Cardiac muscle cell (in vitro differentiated cells and primary cell): ENCODE measurements at regions not wholly inside any gene's neighbourhood (a gene's known extent, or its start where the extent isn't known, plus 50 kb on each side); places are given as distances from the start of the nearest gene placed in this dataset.
A peak's percentile ranks its signal among the peaks of the same experiment; 100 is the strongest.

Experiments
- DNase-seq, 2 donors: peaks; one replicate each; pipeline versions ENCODE4 v3.0.0 to v3.0.0-alpha.2; 2010 to 2017; ENCODE audit warnings: low read depth in 1 of 2, low spot score in 1 of 2
- H3K27ac ChIP-seq: fragments of 200-600 bp; sonication (generic); 2 replicates; pipeline ENCODE4 v1.5.1; 2016
- H3K27me3 ChIP-seq: fragments of 200-600 bp; sonication (generic); 2 replicates; pipeline ENCODE4 v1.6.0; 2016; ENCODE audit warnings: control low read depth
- H3K36me3 ChIP-seq: fragments of 200-600 bp; sonication (generic); 2 replicates; pipeline ENCODE4 v1.5.1; 2016; ENCODE audit warnings: control low read depth
- H3K4me1 ChIP-seq: fragments of 200-600 bp; sonication (generic); 2 replicates; pipeline ENCODE4 v1.8.1; 2017; ENCODE audit warnings: low read depth, mild to moderate bottlenecking, mixed run types
- H3K4me3 ChIP-seq: fragments of 200-600 bp; sonication (generic); 2 replicates; pipeline ENCODE4 v1.5.1; 2016; ENCODE audit warnings: mild to moderate bottlenecking
- H3K9me3 ChIP-seq: fragments of 200-600 bp; sonication (generic); 2 replicates; pipeline ENCODE4 v1.5.1; 2017; ENCODE audit warnings: low read depth, mild to moderate bottlenecking, control low read depth
- CTCF ChIP-seq: IDR thresholded peaks from 2 replicates; pipeline ENCODE4 v1.5.1; 2012; ENCODE audit warnings: low read depth, mild to moderate bottlenecking, low read length

GRCh38 chr1:56147459-56147858 is 431.9 kb downstream of the PLPP3 start:
- Histone ChIP-seq H3K4me1 (peaks cover under 1% of the 10 kb centered on the region), H3K27me3 (no peaks in the 10 kb centered on the region), H3K4me3 (no peak overlapping the region), H3K27ac (no peak overlapping the region), H3K36me3 (no peaks in the 10 kb centered on the region), H3K9me3 (no peaks in the 10 kb centered on the region)
- DNase-seq = no peak
- TF ChIP-seq CTCF = no peak

- H3K4me3 ChIP-seq = no peak overlapping the region
- DNase-seq = no peak
- H3K36me3 ChIP-seq = no peaks in the 10 kb centered on the region
- no peaks in the 10 kb centered on the region for H3K27me3 ChIP-seq
- TF ChIP-seq CTCF = no peak
- H3K9me3 ChIP-seq = no peaks in the 10 kb centered on the region
- no peaks in the 10 kb centered on the region for H3K4me1 ChIP-seq
- no peak overlapping the region for H3K27ac ChIP-seq
These were observed 432.3 kb downstream of the PLPP3 start for GRCh38 chr1:56147034-56147433.

- Histone ChIP-seq H3K27me3 (no peaks in the 10 kb centered on the region), H3K27ac (no peak overlapping the region), H3K4me1 (no peaks in the 10 kb centered on the region), H3K9me3 (no peaks in the 10 kb centered on the region), H3K36me3 (no peaks in the 10 kb centered on the region), H3K4me3 (no peak overlapping the region)
- DNase-seq = peak in 1 of 2 donors; percentile 57
- no peak for TF ChIP-seq CTCF
These were observed 432.9 kb downstream of the PLPP3 start for GRCh38 chr1:56146449-56146848.

GRCh38 chr1:56145581-56145980 is 433.8 kb downstream of the PLPP3 start:
- Histone ChIP-seq H3K4me3 (no peak overlapping the region), H3K27me3 (no peaks in the 10 kb centered on the region), H3K36me3 (no peaks in the 10 kb centered on the region), H3K4me1 (no peaks in the 10 kb centered on the region), H3K27ac (no peak overlapping the region), H3K9me3 (no peaks in the 10 kb centered on the region)
- no peak for TF ChIP-seq CTCF
- DNase-seq = no peak

GRCh38 chr1:56142301-56142700 is 437.1 kb downstream of the PLPP3 start:
- Histone ChIP-seq H3K4me3 (no peak overlapping the region), H3K9me3 (no peaks in the 10 kb centered on the region), H3K27ac (no peak overlapping the region), H3K27me3 (no peaks in the 10 kb centered on the region), H3K36me3 (no peaks in the 10 kb centered on the region), H3K4me1 (no peaks in the 10 kb centered on the region)
- no peak for DNase-seq
- no peak for TF ChIP-seq CTCF

- no peak for DNase-seq
- peaks cover 5% of the 10 kb centered on the region for H3K4me1 ChIP-seq
- no peak overlapping the region for H3K27ac ChIP-seq
- H3K4me3 ChIP-seq = no peak overlapping the region
- TF ChIP-seq CTCF = no peak
- no peaks in the 10 kb centered on the region for H3K36me3 ChIP-seq
- H3K9me3 ChIP-seq = no peaks in the 10 kb centered on the region
- H3K27me3 ChIP-seq = no peaks in the 10 kb centered on the region
These were observed 439.5 kb downstream of the PLPP3 start for GRCh38 chr1:56139836-56140235.
